Activated CD8-positive, alpha-beta memory T cell treated with anti-CD3 and anti-CD28 coated beads, Interleukin-2, amount 50 U/mL, for 24 hours (primary cell): ENCODE measurements at regions not wholly inside any gene's neighbourhood (a gene's known extent, or its start where the extent isn't known, plus 50 kb on each side); places are given as distances from the start of the nearest gene placed in this dataset.

Source experiments
- DNase-seq: peaks from one replicate; pipeline ENCODE4 v3.0.0-alpha.2; 2020; ENCODE audit errors: extremely low read depth

GRCh38 chr5:39517800-39518199, 93.0 kb upstream of the DAB2 start:
- no peak for DNase-seq

GRCh38 chr5:39515881-39516280, 91.1 kb upstream of the DAB2 start:
- no peak for DNase-seq

GRCh38 chr5:39513236-39513635, 88.5 kb upstream of the DAB2 start:
- DNase-seq = no peak

GRCh38 chr5:39506211-39506610, 81.4 kb upstream of the DAB2 start:
- no peak for DNase-seq

- no peak for DNase-seq
These were observed 81.0 kb upstream of the DAB2 start for GRCh38 chr5:39505791-39506190.

- DNase-seq = no peak
These were observed 80.6 kb upstream of the DAB2 start for GRCh38 chr5:39505363-39505762.

GRCh38 chr5:39503155-39503554, 78.4 kb upstream of the DAB2 start:
- DNase-seq = no peak

- DNase-seq = no peak
These were observed 77.9 kb upstream of the DAB2 start for GRCh38 chr5:39502704-39503103.

GRCh38 chr5:39501397-39501796, 76.6 kb upstream of the DAB2 start:
- no peak for DNase-seq

- DNase-seq = no peak
These were observed 75.9 kb upstream of the DAB2 start for GRCh38 chr5:39500551-39501175.

- DNase-seq = no peak
These were observed 73.6 kb upstream of the DAB2 start for GRCh38 chr5:39498278-39498952.

GRCh38 chr5:39497322-39497721, 72.5 kb upstream of the DAB2 start:
- no peak for DNase-seq

- no peak for DNase-seq
These were observed 70.4 kb upstream of the DAB2 start for GRCh38 chr5:39495227-39495626.

- no peak for DNase-seq
These were observed 69.8 kb upstream of the DAB2 start for GRCh38 chr5:39494534-39494933.

GRCh38 chr5:39494107-39494510, 69.3 kb upstream of the DAB2 start:
- no peak for DNase-seq

- no peak for DNase-seq
These were observed 66.4 kb upstream of the DAB2 start for GRCh38 chr5:39491210-39491609.

- no peak for DNase-seq
These were observed 64.5 kb upstream of the DAB2 start for GRCh38 chr5:39489263-39489662.

- DNase-seq = no peak
These were observed 62.0 kb upstream of the DAB2 start for GRCh38 chr5:39486790-39487189.

- DNase-seq = no peak
These were observed 61.6 kb upstream of the DAB2 start for GRCh38 chr5:39486361-39486760.

GRCh38 chr5:39485079-39485478, 60.3 kb upstream of the DAB2 start:
- no peak for DNase-seq

GRCh38 chr5:39484673-39485072, 59.9 kb upstream of the DAB2 start:
- DNase-seq = no peak

- DNase-seq = no peak
These were observed 57.3 kb upstream of the DAB2 start for GRCh38 chr5:39482098-39482497.

- DNase-seq = no peak
These were observed 54.8 kb upstream of the DAB2 start for GRCh38 chr5:39479537-39479936.

GRCh38 chr5:39478863-39479262, 54.1 kb upstream of the DAB2 start:
- DNase-seq = no peak
